Uterus (tissue), 3 donors: ENCODE measurements at regions not wholly inside any gene's neighbourhood (a gene's known extent, or its start where the extent isn't known, plus 50 kb on each side); places are given as distances from the start of the nearest gene placed in this dataset.
"Not testable (repeated sequence)": the region's sequence is repeated elsewhere in the genome, so short reads cannot be mapped to it uniquely, and the experiment has no call there.

Source experiments
- DNase-seq, 2 donors: peaks; one replicate each; pipeline ENCODE4 v3.0.0-alpha.2; 2019 to 2020
- H3K27ac ChIP-seq, 2 donors: fragments of 200-600 bp; sonication (generic); 1 replicate in 1 of 2; 2 replicates in 1 of 2; pipeline ENCODE4 v1.5.1; 2016 to 2018
- H3K27me3 ChIP-seq, 2 donors: fragments of 200-600 bp; sonication (generic); one replicate each; pipeline ENCODE4 v1.5.1; 2018 to 2019; ENCODE audit warnings: control low read depth in 1 of 2
- H3K36me3 ChIP-seq, 2 donors: fragments of 200-600 bp; sonication (generic); one replicate each; pipeline ENCODE4 v1.5.1; 2019; ENCODE audit warnings: control low read depth in 1 of 2
- H3K4me1 ChIP-seq, 2 donors: fragments of 200-600 bp; sonication (generic); one replicate each; pipeline ENCODE4 v1.5.1; 2018 to 2019; ENCODE audit warnings: control low read depth in 1 of 2
- H3K4me3 ChIP-seq, 2 donors: fragments of 200-600 bp; sonication (generic); 1 replicate in 1 of 2; 2 replicates in 1 of 2; pipeline ENCODE4 v1.5.1; 2018 to 2019; ENCODE audit warnings: mild to moderate bottlenecking in 1 of 2
- H3K9me3 ChIP-seq, 2 donors: fragments of 200-600 bp; sonication (generic); one replicate each; pipeline ENCODE4 v1.5.1; 2019; ENCODE audit warnings: control low read depth in 1 of 2
- POLR2A ChIP-seq, 2 donors: fragments of 450-650 bp; IDR thresholded peaks; one replicate each; pipeline ENCODE4 v1.6.1; 2016; ENCODE audit warnings: antibody characterized with exemption in 2 of 2, mild to moderate bottlenecking in 1 of 2, moderate library complexity in 1 of 2
- intact Hi-C: fragments of 100-400 bp; cut with DNase I; formaldehyde crosslinking; loops from one replicate; pipeline ENCODE4 v1.15.1; 2023; ENCODE audit warnings: low total_unique reads
- TF ChIP-seq, protein P1 (sequence below), 4 experiments: fragments of 200-600 bp in 2 of 4; fragments of 450-650 bp in 2 of 4; sonication (generic) in 2 of 4; IDR thresholded peaks; one replicate each; pipeline ENCODE4 v1.5.1; 2016 to 2019; ENCODE audit warnings: antibody characterized with exemption in 4 of 4, mild to moderate bottlenecking in 2 of 4, moderate library complexity in 1 of 4
- donor health status: DM: yes; HTN: yes; CAD: no.

DNA sequence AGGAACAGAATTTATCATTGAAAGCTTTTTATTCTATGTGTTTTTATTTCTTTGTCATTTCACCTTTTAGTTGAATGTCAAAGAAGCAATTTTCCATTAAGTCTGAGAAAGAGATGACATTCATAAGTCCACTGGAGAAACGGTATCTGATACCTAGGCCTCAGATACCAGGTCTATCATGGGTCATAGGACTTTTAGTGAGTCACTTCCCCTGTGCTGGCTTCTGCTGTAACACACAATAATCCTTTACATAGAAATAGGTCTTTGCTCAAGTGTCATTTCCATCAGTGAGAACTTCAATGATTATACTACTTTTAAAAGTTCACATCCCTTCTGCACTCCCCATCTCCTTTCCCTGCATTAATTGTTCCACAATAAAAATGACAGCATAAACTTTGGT, 125.5 kb upstream of the ARMCX2 start:
- H3K27ac ChIP-seq = no peak overlapping the region
- intact Hi-C loops = no loop called here

GRCh38 chrX:101780421-101780820, 120.8 kb upstream of the ARMCX2 start:
- H3K27me3 ChIP-seq, H3K4me1 ChIP-seq, H3K9me3 ChIP-seq, intact Hi-C loops, H3K36me3 ChIP-seq, H3K27ac ChIP-seq, H3K4me3 ChIP-seq, DNase-seq: not testable (repeated sequence)

More for the DNA sequence above, 125.5 kb upstream of the ARMCX2 start:
- Histone ChIP-seq H3K4me3 (no peak overlapping the region), H3K4me1 (no peaks in the 10 kb centered on the region), H3K27me3 (peaks cover 0 to 5% of the 10 kb centered on the region in 2 donors), H3K36me3 (no peaks in the 10 kb centered on the region), H3K9me3 (no peaks in the 10 kb centered on the region)
- no peak for DNase-seq
- no peak for TF ChIP-seq POLR2A (IDR thresholded peaks at IDR 0.05)
- TF ChIP-seq, protein P1, sequence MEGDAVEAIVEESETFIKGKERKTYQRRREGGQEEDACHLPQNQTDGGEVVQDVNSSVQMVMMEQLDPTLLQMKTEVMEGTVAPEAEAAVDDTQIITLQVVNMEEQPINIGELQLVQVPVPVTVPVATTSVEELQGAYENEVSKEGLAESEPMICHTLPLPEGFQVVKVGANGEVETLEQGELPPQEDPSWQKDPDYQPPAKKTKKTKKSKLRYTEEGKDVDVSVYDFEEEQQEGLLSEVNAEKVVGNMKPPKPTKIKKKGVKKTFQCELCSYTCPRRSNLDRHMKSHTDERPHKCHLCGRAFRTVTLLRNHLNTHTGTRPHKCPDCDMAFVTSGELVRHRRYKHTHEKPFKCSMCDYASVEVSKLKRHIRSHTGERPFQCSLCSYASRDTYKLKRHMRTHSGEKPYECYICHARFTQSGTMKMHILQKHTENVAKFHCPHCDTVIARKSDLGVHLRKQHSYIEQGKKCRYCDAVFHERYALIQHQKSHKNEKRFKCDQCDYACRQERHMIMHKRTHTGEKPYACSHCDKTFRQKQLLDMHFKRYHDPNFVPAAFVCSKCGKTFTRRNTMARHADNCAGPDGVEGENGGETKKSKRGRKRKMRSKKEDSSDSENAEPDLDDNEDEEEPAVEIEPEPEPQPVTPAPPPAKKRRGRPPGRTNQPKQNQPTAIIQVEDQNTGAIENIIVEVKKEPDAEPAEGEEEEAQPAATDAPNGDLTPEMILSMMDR (IDR thresholded peaks at IDR 0.05) = no peak

DNA sequence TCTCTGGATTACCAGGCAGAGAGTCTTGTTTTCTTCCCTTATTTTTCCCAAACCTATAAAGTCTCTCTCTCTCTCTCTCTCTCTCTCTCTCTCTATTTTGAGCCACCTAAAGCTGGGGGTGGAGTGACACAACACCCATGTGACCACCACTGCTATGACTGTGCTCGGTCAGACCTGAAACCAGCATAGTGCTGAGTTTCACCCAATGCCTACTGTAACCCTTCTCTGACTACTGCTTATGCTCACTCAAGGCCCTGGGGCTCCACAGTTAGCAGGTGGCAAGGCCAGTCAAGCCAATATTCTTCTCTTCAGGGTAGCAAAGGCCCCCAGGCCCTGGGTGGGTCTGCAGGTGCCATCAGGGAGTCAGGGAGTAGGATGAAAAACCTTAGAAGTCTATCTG, 114.7 kb upstream of the ARMCX2 start:
- intact Hi-C loops = no loop called here
- DNase-seq = no peak
- H3K27ac ChIP-seq = no peak overlapping the region
- no peak overlapping the region for H3K4me3 ChIP-seq
- no peaks in the 10 kb centered on the region for H3K36me3 ChIP-seq
- H3K4me1 ChIP-seq = no peaks in the 10 kb centered on the region
- H3K9me3 ChIP-seq = no peaks in the 10 kb centered on the region
- peaks cover 0 to 4% of the 10 kb centered on the region in 2 donors for H3K27me3 ChIP-seq
- TF ChIP-seq POLR2A (IDR thresholded peaks at IDR 0.05) = no peak
- TF ChIP-seq, protein P1 (IDR thresholded peaks at IDR 0.05) = no peak

- TF ChIP-seq POLR2A (IDR thresholded peaks at IDR 0.05) = no peak
- TF ChIP-seq, protein P1 (IDR thresholded peaks at IDR 0.05) = no peak
- Histone ChIP-seq H3K36me3 (no peaks in the 10 kb centered on the region), H3K9me3 (no peaks in the 10 kb centered on the region), H3K4me3 (no peak overlapping the region), H3K27ac (no peak overlapping the region), H3K27me3 (no peaks in the 10 kb centered on the region), H3K4me1 (no peaks in the 10 kb centered on the region)
- intact Hi-C loops = no loop called here
- no peak for DNase-seq
These were observed 104.9 kb upstream of the ARMCX2 start for GRCh38 chrX:101764538-101764937.

DNA sequence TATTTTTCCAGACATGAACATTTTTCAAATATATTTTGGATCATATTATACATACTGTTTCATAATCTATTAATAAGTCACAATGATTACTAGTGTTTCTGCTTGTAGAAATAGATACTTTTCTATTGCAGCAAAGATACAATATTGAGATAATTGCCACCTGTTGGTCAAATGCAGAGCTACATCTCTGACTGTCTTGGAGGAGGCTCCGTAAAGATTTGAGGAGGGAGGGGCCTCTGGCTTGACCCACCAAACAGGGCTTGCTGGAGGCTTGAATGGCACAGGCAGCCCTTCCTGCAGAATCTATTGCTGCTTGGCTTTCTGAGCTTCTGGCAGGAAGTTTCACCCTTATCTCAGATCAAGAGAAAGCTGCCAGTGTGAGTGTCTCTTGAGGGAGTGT, 99.3 kb upstream of the ARMCX2 start:
- H3K9me3 ChIP-seq = no peaks in the 10 kb centered on the region
- H3K36me3 ChIP-seq = no peaks in the 10 kb centered on the region
- no peaks in the 10 kb centered on the region for H3K4me1 ChIP-seq
- DNase-seq = peak; percentile 15 to 18
- no peak overlapping the region for H3K27ac ChIP-seq
- intact Hi-C loops = no loop called here
- no peaks in the 10 kb centered on the region for H3K27me3 ChIP-seq
- TF ChIP-seq, protein P1 (IDR thresholded peaks at IDR 0.05) = peak in 2 of 4 experiments; percentile 26 to 38
- TF ChIP-seq POLR2A (IDR thresholded peaks at IDR 0.05) = no peak
- no peak overlapping the region for H3K4me3 ChIP-seq

DNA sequence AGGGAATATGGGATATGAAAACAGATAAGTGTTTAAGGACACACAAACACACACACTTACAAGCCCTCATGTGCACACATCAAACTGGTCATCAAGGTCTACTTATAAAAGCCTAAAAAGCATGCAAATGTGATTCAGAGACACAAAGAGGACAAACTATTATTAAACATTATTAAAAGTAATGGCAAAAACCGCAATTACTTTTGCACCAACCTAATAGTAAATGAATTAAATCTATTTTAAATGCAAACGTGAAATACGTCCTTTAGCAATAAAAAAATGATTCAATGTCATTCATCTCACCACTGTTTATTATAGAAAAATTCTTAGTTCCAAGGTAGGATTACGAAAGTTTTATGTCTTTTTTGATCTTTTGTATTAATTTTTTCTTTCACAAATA, 91.1 kb upstream of the ARMCX2 start:
- no peaks in the 10 kb centered on the region for H3K4me1 ChIP-seq
- no peak overlapping the region for H3K4me3 ChIP-seq
- intact Hi-C loops = no loop called here
- no peak overlapping the region for H3K27ac ChIP-seq
- no peaks in the 10 kb centered on the region for H3K36me3 ChIP-seq
- no peak for TF ChIP-seq POLR2A (IDR thresholded peaks at IDR 0.05)
- TF ChIP-seq, protein P1 (IDR thresholded peaks at IDR 0.05) = no peak
- DNase-seq = no peak
- no peaks in the 10 kb centered on the region for H3K9me3 ChIP-seq
- H3K27me3 ChIP-seq = no peaks in the 10 kb centered on the region
